K562 (cell line): ENCODE measurements at regions not wholly inside any gene's neighbourhood (a gene's known extent, or its start where the extent isn't known, plus 50 kb on each side); places are given as distances from the start of the nearest gene placed in this dataset.

ENCODE experiments used
- BCOR ChIP-seq: fragments of 450-650 bp; IDR thresholded peaks from 2 replicates; pipeline ENCODE4 v1.6.1; 2016
- BMI1 ChIP-seq: fragments of 150-350 bp; IDR thresholded peaks from 2 replicates; pipeline ENCODE4 v1.6.1; 2014; ENCODE audit warnings: low read length
- GABPB1 ChIP-seq: sonication (generic); formaldehyde crosslinking; IDR thresholded peaks from 2 replicates; pipeline ENCODE4 v1.8.0; 2022; ENCODE audit warnings: mild to moderate bottlenecking, missing genetic modification reagents
- GTF2E2 ChIP-seq: fragments of 200-800 bp; sonication (Bioruptor generic); IDR thresholded peaks from 2 replicates; pipeline ENCODE4 v1.6.1; 2016; ENCODE audit warnings: missing genetic modification characterization, missing compliant biosample characterization
- HINFP ChIP-seq: fragments of 450-650 bp; conservative IDR thresholded peaks from 2 replicates; pipeline ENCODE4 v1.6.1; 2016; ENCODE audit warnings: missing genetic modification characterization, low read depth, mild to moderate bottlenecking, control low read depth, missing compliant biosample characterization
- KLF13 ChIP-seq: fragments of 450-650 bp; IDR thresholded peaks from 2 replicates; pipeline ENCODE4 v1.6.1; 2016; ENCODE audit warnings: missing genetic modification characterization, low read depth, mild to moderate bottlenecking, missing compliant biosample characterization, moderate library complexity, borderline replicate concordance
- MCM7 ChIP-seq, 2 experiments: fragments of 450-650 bp; IDR thresholded peaks; 2 replicates each; pipeline ENCODE4 v1.6.1; 2016 to 2018
- NUFIP1 ChIP-seq: fragments of 450-650 bp; IDR thresholded peaks from 2 replicates; pipeline ENCODE4 v1.6.1; 2018; ENCODE audit not compliant: partially characterized antibody
- POLR2B ChIP-seq: fragments of 450-650 bp; IDR thresholded peaks from 2 replicates; pipeline ENCODE4 v1.6.1; 2018; ENCODE audit warnings: low read depth; ENCODE audit not compliant: partially characterized antibody
- RBM15 ChIP-seq: fragments of 200-400 bp; formaldehyde crosslinking; IDR thresholded peaks from 2 replicates; pipeline ENCODE4 v1.6.1; 2018; ENCODE audit warnings: mild to moderate bottlenecking, low read length, moderate library complexity; ENCODE audit not compliant: insufficient read depth
- SNIP1 ChIP-seq: fragments of 450-650 bp; IDR thresholded peaks from 2 replicates; pipeline ENCODE4 v1.7.1; 2017; ENCODE audit warnings: low read depth, mild to moderate bottlenecking
- STAT6 ChIP-seq: sonication (generic); formaldehyde crosslinking; IDR thresholded peaks from 2 replicates; pipeline ENCODE4 v1.8.1; 2023; ENCODE audit warnings: mild to moderate bottlenecking, missing genetic modification reagents
- TAF15 ChIP-seq: fragments of 200-400 bp; formaldehyde crosslinking; IDR thresholded peaks from 2 replicates; pipeline ENCODE4 v1.6.1; 2017; ENCODE audit warnings: mild to moderate bottlenecking, low read depth, low read length, moderate library complexity
- ZKSCAN3 ChIP-seq: fragments of 250-450 bp; sonication (Bioruptor Pico); IDR thresholded peaks from 2 replicates; pipeline ENCODE4 v1.4.0; 2020
- ZNF140 ChIP-seq: fragments of 250-450 bp; sonication (Bioruptor Pico); IDR thresholded peaks from 2 replicates; pipeline ENCODE4 v1.8.0; 2021; ENCODE audit warnings: moderate library complexity, mild to moderate bottlenecking, inconsistent platforms
- TF ChIP-seq, protein P1 (sequence below): fragments of 250-450 bp; sonication (Bioruptor Pico); IDR thresholded peaks from 2 replicates; pipeline ENCODE4 v1.8.0; 2021; ENCODE audit warnings: borderline replicate concordance, mild to moderate bottlenecking, moderate library complexity; ENCODE audit not compliant: poor library complexity, severe bottlenecking
- TF ChIP-seq, protein P2 (sequence below): fragments of 450-650 bp; IDR thresholded peaks from 2 replicates; pipeline ENCODE4 v1.7.0; 2016; ENCODE audit warnings: borderline replicate concordance
- TF ChIP-seq, protein P3 (sequence below), 2 experiments: fragments of 450-650 bp; conservative IDR thresholded peaks; 2 replicates each; pipeline ENCODE4 v1.6.1; 2017; ENCODE audit warnings: mild to moderate bottlenecking in 2 of 2, moderate library complexity in 2 of 2

DNA sequence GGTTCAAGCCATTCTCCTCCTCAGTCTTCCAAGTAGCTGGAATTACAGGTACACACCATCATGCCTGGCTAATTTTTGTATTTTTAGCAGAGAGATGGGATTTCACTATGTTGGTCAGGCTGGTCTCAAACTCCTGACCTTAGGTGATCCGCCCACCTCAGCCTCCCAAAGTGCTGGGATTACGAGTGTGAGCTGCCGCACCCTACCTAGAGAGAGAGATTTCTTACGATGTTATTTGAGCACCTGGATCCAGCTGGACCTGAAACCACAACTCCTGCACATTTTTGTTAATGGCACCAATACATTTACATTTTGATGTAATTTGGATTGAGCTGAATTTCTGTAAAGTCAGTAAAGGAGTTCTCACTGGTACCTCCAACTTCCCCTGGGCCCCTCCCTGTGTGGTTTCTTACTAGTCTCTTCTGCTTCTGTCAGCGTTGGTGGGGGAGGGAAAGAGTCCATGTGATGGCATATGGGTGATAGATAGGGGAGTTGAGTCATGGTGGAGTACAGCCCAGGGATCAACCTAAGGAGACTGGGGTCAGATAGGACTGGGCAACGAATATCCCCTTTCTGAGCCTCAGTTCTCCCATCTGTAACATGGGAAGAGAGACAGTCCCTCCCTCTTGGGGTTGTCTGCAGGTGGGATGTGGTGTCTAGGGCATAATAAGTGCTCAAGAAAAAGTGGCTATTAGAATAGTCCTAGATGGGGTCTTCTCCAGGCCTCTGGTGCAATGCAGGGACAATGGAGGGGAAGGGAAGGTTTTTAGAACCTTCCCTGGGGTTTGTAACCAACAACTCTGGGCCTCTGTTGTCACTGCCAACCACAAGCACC, 83.3 kb upstream of the MED13L start (continued):
- no peak for TF ChIP-seq STAT6
- no peak for TF ChIP-seq GTF2E2 (tag)
- no peak for TF ChIP-seq ZKSCAN3 (CRISPR knock-in tag)
- TF ChIP-seq ZNF140 = no peak
- TF ChIP-seq TAF15 = no peak
- no peak for TF ChIP-seq NUFIP1
- TF ChIP-seq POLR2B = no peak
- TF ChIP-seq KLF13 = 0 out of 2 replicates have a peak, but pooled peaks have one; percentile 4
- TF ChIP-seq, protein P1, sequence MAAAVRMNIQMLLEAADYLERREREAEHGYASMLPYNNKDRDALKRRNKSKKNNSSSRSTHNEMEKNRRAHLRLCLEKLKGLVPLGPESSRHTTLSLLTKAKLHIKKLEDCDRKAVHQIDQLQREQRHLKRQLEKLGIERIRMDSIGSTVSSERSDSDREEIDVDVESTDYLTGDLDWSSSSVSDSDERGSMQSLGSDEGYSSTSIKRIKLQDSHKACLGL (CRISPR knock-in tag) = no peak
- TF ChIP-seq GABPB1 = peak; percentile 30; the same call in 1 of the 2 replicates
- TF ChIP-seq, protein P2, sequence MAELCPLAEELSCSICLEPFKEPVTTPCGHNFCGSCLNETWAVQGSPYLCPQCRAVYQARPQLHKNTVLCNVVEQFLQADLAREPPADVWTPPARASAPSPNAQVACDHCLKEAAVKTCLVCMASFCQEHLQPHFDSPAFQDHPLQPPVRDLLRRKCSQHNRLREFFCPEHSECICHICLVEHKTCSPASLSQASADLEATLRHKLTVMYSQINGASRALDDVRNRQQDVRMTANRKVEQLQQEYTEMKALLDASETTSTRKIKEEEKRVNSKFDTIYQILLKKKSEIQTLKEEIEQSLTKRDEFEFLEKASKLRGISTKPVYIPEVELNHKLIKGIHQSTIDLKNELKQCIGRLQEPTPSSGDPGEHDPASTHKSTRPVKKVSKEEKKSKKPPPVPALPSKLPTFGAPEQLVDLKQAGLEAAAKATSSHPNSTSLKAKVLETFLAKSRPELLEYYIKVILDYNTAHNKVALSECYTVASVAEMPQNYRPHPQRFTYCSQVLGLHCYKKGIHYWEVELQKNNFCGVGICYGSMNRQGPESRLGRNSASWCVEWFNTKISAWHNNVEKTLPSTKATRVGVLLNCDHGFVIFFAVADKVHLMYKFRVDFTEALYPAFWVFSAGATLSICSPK = no peak
- peak; percentile 94 for TF ChIP-seq BCOR
- TF ChIP-seq BMI1 = no peak
- no peak for TF ChIP-seq RBM15
- no peak for TF ChIP-seq HINFP
- no peak for TF ChIP-seq MCM7 (IDR thresholded peaks at IDR 0.05)
- no peak for TF ChIP-seq SNIP1
- TF ChIP-seq, protein P3, sequence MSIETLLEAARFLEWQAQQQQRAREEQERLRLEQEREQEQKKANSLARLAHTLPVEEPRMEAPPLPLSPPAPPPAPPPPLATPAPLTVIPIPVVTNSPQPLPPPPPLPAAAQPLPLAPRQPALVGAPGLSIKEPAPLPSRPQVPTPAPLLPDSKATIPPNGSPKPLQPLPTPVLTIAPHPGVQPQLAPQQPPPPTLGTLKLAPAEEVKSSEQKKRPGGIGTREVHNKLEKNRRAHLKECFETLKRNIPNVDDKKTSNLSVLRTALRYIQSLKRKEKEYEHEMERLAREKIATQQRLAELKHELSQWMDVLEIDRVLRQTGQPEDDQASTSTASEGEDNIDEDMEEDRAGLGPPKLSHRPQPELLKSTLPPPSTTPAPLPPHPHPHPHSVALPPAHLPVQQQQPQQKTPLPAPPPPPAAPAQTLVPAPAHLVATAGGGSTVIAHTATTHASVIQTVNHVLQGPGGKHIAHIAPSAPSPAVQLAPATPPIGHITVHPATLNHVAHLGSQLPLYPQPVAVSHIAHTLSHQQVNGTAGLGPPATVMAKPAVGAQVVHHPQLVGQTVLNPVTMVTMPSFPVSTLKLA (conservative IDR thresholded peaks at IDR 0.05) = peak; percentile 48 to 75
